WTC11 (cell line): ENCODE measurements at regions not wholly inside any gene's neighbourhood (a gene's known extent, or its start where the extent isn't known, plus 50 kb on each side); places are given as distances from the start of the nearest gene placed in this dataset.

Source experiments
- ATAC-seq: fragments of 200-7000 bp; cut with Tn5 transposase; 2 replicates; pipeline ENCODE4 v1.10.0; 2021; ENCODE audit warnings: mild to moderate bottlenecking, moderate library complexity
- CTCF ChIA-PET: fragments of 300-600 bp; sonication (Branson Sonifier 250); formaldehyde crosslinking; loops from one replicate; lab custom pipeline; 2021; ENCODE audit warnings: antibody characterized with exemption; lab: Charles Lee
- POLR2A ChIA-PET: fragments of 350-600 bp; sonication (Branson Sonifier 250); formaldehyde crosslinking; loops from one replicate; lab custom pipeline; 2021; ENCODE audit warnings: antibody characterized with exemption; lab: Charles Lee
- DNase-seq: peaks from one replicate; pipeline ENCODE4 v3.0.0; 2021; ENCODE audit warnings: low spot score
- H3K27ac Mint-ChIP-seq: 2 replicates; pipeline ENCODE4 v1.8.0; 2021; ENCODE audit warnings: mixed read lengths
- H3K27me3 Mint-ChIP-seq: 2 replicates; pipeline ENCODE4 v1.8.0; 2021; ENCODE audit warnings: low read depth, mild to moderate bottlenecking, moderate library complexity, mixed read lengths
- H3K36me3 Mint-ChIP-seq: 2 replicates; pipeline ENCODE4 v1.8.0; 2021; ENCODE audit warnings: mixed read lengths
- H3K4me1 Mint-ChIP-seq: 2 replicates; pipeline ENCODE4 v1.8.0; 2022; ENCODE audit warnings: mixed read lengths
- H3K4me3 Mint-ChIP-seq: 2 replicates; pipeline ENCODE4 v1.8.0; 2021; ENCODE audit warnings: mild to moderate bottlenecking, moderate library complexity, mixed read lengths
- H3K9me3 Mint-ChIP-seq: 2 replicates; pipeline ENCODE4 v1.8.0; 2021; ENCODE audit warnings: mixed read lengths
- ATF2 ChIP-seq: sonication (generic); formaldehyde crosslinking; IDR thresholded peaks from 2 replicates; pipeline ENCODE4 v1.8.1; 2022; ENCODE audit warnings: low read depth, missing genetic modification reagents, borderline replicate concordance
- CDX4 ChIP-seq: fragments of 250-450 bp; sonication (Bioruptor Pico); IDR thresholded peaks from 2 replicates; pipeline ENCODE4 v1.9.0; 2021; ENCODE audit warnings: moderate library complexity, mild to moderate bottlenecking, inconsistent platforms, borderline replicate concordance
- E2F1 ChIP-seq: sonication (generic); formaldehyde crosslinking; IDR thresholded peaks from 2 replicates; pipeline ENCODE4 v1.8.0; 2022; ENCODE audit warnings: mild to moderate bottlenecking, missing genetic modification reagents
- ESRRA ChIP-seq: sonication (generic); formaldehyde crosslinking; IDR thresholded peaks from 2 replicates; pipeline ENCODE4 v1.8.1; 2022; ENCODE audit warnings: mild to moderate bottlenecking, missing genetic modification reagents, borderline replicate concordance
- ETV6 ChIP-seq: sonication (generic); formaldehyde crosslinking; IDR thresholded peaks from 2 replicates; pipeline ENCODE4 v1.8.1; 2022; ENCODE audit warnings: mild to moderate bottlenecking, missing genetic modification reagents
- FOXK1 ChIP-seq: sonication (generic); formaldehyde crosslinking; IDR thresholded peaks from 2 replicates; pipeline ENCODE4 v1.8.0; 2022; ENCODE audit warnings: mild to moderate bottlenecking, moderate library complexity, missing genetic modification reagents
- FOXP1 ChIP-seq: sonication (generic); formaldehyde crosslinking; IDR thresholded peaks from 2 replicates; pipeline ENCODE4 v1.8.0; 2022; ENCODE audit warnings: missing genetic modification reagents, mild to moderate bottlenecking, moderate library complexity, borderline replicate concordance
- SMAD3 ChIP-seq: sonication (generic); formaldehyde crosslinking; IDR thresholded peaks from 2 replicates; pipeline ENCODE4 v1.8.0; 2022; ENCODE audit warnings: missing genetic modification reagents, mild to moderate bottlenecking, borderline replicate concordance
- TEAD1 ChIP-seq: sonication (generic); formaldehyde crosslinking; IDR thresholded peaks from 2 replicates; pipeline ENCODE4 v1.8.0; 2022; ENCODE audit warnings: mild to moderate bottlenecking, missing genetic modification reagents
- TEAD4 ChIP-seq: sonication (generic); formaldehyde crosslinking; IDR thresholded peaks from 2 replicates; pipeline ENCODE4 v1.8.0; 2022; ENCODE audit warnings: mild to moderate bottlenecking, missing genetic modification reagents
- USF1 ChIP-seq: sonication (generic); formaldehyde crosslinking; IDR thresholded peaks from 2 replicates; pipeline ENCODE4 v1.8.0; 2022; ENCODE audit warnings: mild to moderate bottlenecking, missing genetic modification reagents
- ZNF396 ChIP-seq: fragments of 250-450 bp; sonication (Bioruptor Pico); IDR thresholded peaks from 2 replicates; pipeline ENCODE4 v1.8.0; 2021; ENCODE audit warnings: mild to moderate bottlenecking, moderate library complexity, borderline replicate concordance
- ZNF532 ChIP-seq: fragments of 250-450 bp; sonication (Bioruptor Pico); IDR thresholded peaks from 2 replicates; pipeline ENCODE4 v1.9.0; 2021; ENCODE audit warnings: mild to moderate bottlenecking, borderline replicate concordance
- TF ChIP-seq, protein P1 (sequence below): fragments of 250-450 bp; sonication (Bioruptor Pico); IDR thresholded peaks from 2 replicates; pipeline ENCODE4 v1.9.0; 2021; ENCODE audit warnings: mild to moderate bottlenecking
- TF ChIP-seq, protein P2 (sequence below): sonication (generic); formaldehyde crosslinking; IDR thresholded peaks from 2 replicates; pipeline ENCODE4 v1.8.1; 2023; ENCODE audit warnings: mild to moderate bottlenecking, missing genetic modification reagents, moderate library complexity
- TF ChIP-seq, protein P3 (sequence below): sonication (generic); formaldehyde crosslinking; conservative IDR thresholded peaks from 2 replicates; pipeline ENCODE4 v1.8.1; 2023; ENCODE audit warnings: mild to moderate bottlenecking, low read depth, missing genetic modification reagents, moderate library complexity
- TF ChIP-seq, protein P4 (sequence below): sonication (generic); formaldehyde crosslinking; IDR thresholded peaks from 2 replicates; pipeline ENCODE4 v1.8.1; 2023; ENCODE audit warnings: mild to moderate bottlenecking, missing genetic modification reagents

DNA sequence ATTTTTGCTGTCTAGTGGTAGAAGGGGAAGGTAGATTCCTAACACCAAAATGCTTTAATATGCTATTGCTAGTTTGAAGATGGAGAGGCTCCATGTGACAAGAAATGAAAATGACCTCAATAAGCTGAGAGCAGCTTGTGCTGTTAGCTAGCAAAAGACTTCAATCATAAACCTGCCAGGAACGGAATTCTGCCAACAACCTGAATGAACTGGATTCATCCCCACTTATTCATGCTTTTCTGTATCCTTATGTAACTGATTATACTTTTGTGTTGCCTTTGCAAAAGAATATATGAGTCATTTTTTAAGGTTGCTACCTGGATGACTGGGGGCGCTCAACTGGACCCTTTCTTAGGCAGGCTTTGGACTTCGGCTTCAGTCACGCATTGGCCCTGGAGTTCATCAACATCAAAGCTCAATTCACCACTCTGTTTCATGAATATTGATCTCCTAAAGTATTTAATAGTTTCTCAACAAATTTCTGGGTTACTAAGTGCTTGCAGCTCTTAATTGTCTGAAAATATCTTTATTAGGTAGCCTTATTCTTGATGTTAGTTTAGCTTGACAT is 97.5 kb upstream of the KCNJ3 start (continued):
- no peak for TF ChIP-seq ETV6

- TF ChIP-seq FOXP1 (CRISPR knock-in tag): no peak
- no peak for TF ChIP-seq TEAD4
- TF ChIP-seq, protein P1, sequence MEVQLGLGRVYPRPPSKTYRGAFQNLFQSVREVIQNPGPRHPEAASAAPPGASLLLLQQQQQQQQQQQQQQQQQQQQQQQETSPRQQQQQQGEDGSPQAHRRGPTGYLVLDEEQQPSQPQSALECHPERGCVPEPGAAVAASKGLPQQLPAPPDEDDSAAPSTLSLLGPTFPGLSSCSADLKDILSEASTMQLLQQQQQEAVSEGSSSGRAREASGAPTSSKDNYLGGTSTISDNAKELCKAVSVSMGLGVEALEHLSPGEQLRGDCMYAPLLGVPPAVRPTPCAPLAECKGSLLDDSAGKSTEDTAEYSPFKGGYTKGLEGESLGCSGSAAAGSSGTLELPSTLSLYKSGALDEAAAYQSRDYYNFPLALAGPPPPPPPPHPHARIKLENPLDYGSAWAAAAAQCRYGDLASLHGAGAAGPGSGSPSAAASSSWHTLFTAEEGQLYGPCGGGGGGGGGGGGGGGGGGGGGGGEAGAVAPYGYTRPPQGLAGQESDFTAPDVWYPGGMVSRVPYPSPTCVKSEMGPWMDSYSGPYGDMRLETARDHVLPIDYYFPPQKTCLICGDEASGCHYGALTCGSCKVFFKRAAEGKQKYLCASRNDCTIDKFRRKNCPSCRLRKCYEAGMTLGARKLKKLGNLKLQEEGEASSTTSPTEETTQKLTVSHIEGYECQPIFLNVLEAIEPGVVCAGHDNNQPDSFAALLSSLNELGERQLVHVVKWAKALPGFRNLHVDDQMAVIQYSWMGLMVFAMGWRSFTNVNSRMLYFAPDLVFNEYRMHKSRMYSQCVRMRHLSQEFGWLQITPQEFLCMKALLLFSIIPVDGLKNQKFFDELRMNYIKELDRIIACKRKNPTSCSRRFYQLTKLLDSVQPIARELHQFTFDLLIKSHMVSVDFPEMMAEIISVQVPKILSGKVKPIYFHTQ (CRISPR knock-in tag): no peak
- TF ChIP-seq, protein P2, sequence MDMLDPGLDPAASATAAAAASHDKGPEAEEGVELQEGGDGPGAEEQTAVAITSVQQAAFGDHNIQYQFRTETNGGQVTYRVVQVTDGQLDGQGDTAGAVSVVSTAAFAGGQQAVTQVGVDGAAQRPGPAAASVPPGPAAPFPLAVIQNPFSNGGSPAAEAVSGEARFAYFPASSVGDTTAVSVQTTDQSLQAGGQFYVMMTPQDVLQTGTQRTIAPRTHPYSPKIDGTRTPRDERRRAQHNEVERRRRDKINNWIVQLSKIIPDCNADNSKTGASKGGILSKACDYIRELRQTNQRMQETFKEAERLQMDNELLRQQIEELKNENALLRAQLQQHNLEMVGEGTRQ: no peak
- TF ChIP-seq TEAD1 (CRISPR knock-in tag): no peak
- no peak for TF ChIP-seq ZNF396 (CRISPR knock-in tag)
- TF ChIP-seq, protein P3, sequence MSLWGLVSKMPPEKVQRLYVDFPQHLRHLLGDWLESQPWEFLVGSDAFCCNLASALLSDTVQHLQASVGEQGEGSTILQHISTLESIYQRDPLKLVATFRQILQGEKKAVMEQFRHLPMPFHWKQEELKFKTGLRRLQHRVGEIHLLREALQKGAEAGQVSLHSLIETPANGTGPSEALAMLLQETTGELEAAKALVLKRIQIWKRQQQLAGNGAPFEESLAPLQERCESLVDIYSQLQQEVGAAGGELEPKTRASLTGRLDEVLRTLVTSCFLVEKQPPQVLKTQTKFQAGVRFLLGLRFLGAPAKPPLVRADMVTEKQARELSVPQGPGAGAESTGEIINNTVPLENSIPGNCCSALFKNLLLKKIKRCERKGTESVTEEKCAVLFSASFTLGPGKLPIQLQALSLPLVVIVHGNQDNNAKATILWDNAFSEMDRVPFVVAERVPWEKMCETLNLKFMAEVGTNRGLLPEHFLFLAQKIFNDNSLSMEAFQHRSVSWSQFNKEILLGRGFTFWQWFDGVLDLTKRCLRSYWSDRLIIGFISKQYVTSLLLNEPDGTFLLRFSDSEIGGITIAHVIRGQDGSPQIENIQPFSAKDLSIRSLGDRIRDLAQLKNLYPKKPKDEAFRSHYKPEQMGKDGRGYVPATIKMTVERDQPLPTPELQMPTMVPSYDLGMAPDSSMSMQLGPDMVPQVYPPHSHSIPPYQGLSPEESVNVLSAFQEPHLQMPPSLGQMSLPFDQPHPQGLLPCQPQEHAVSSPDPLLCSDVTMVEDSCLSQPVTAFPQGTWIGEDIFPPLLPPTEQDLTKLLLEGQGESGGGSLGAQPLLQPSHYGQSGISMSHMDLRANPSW: no peak
- TF ChIP-seq SMAD3: no peak
- no peak for TF ChIP-seq E2F1
- TF ChIP-seq CDX4 (CRISPR knock-in tag): no peak
- no peak for TF ChIP-seq ZNF532 (CRISPR knock-in tag)
- TF ChIP-seq USF1 (CRISPR knock-in tag): no peak
- TF ChIP-seq FOXK1: no peak
- TF ChIP-seq ATF2 (CRISPR knock-in tag): no peak
- TF ChIP-seq, protein P4, sequence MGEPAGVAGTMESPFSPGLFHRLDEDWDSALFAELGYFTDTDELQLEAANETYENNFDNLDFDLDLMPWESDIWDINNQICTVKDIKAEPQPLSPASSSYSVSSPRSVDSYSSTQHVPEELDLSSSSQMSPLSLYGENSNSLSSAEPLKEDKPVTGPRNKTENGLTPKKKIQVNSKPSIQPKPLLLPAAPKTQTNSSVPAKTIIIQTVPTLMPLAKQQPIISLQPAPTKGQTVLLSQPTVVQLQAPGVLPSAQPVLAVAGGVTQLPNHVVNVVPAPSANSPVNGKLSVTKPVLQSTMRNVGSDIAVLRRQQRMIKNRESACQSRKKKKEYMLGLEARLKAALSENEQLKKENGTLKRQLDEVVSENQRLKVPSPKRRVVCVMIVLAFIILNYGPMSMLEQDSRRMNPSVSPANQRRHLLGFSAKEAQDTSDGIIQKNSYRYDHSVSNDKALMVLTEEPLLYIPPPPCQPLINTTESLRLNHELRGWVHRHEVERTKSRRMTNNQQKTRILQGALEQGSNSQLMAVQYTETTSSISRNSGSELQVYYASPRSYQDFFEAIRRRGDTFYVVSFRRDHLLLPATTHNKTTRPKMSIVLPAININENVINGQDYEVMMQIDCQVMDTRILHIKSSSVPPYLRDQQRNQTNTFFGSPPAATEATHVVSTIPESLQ (CRISPR knock-in tag): no peak
- TF ChIP-seq ESRRA (CRISPR knock-in tag): no peak
- TF ChIP-seq, all 79 proteins: peak for 0
- H3K4me3 Mint-ChIP-seq: no peak overlapping the region
- ATAC-seq (peak; percentile 87), DNase-seq (no peak)
- H3K4me1 Mint-ChIP-seq: peaks cover 13% of the 10 kb centered on the region
- no peak overlapping the region for H3K27ac Mint-ChIP-seq
- ChIA-PET CTCF (interaction anchor here (1.7 kb wide), 1 partner anchor 14 kb away, joined by 6 read pairs; no protein-coding TSS in a partner anchor), POLR2A (no interaction called here)
- peaks cover 6% of the 10 kb centered on the region for H3K9me3 Mint-ChIP-seq
- no peaks in the 10 kb centered on the region for H3K36me3 Mint-ChIP-seq
- H3K27me3 Mint-ChIP-seq: no peaks in the 10 kb centered on the region
Observed at GRCh38 chr2:154603682-154604081, 94.8 kb upstream of the KCNJ3 start.
